MCF 10A (cell line): ENCODE measurements at regions not wholly inside any gene's neighbourhood (a gene's known extent, or its start where the extent isn't known, plus 50 kb on each side); places are given as distances from the start of the nearest gene placed in this dataset.

ENCODE experiments used
- BruUV-seq: library from RNA; stranded (reverse); fragments of 400-500 nt; replicated peaks from 2 replicates; lab custom pipeline; 2021; lab: Mats Ljungman, UMichigan
- CTCF ChIA-PET: fragments of 300-600 bp; sonication (Branson Sonifier 250); formaldehyde crosslinking; extraction: SDS; loops from one replicate; lab custom pipeline; 2021; ENCODE audit warnings: antibody characterized with exemption, inconsistent platforms; lab: Yijun Ruan, JAX
- POLR2A ChIA-PET: fragments of 300-600, 350-650 bp; sonication (Branson Sonifier 250); formaldehyde crosslinking; extraction: SDS; loops from one replicate; lab custom pipeline; 2020; ENCODE audit warnings: antibody characterized with exemption, inconsistent platforms; lab: Yijun Ruan, JAX
- DNase-seq: peaks from one replicate; pipeline ENCODE4 v3.0.0-alpha.2; 2018; ENCODE audit not compliant: unreplicated experiment
- H3K27ac Mint-ChIP-seq: one replicate; pipeline ENCODE4 v1.8.0; 2022; ENCODE audit warnings: mild to moderate bottlenecking, low read depth, mixed read lengths; ENCODE audit not compliant: unreplicated experiment
- H3K27me3 Mint-ChIP-seq: one replicate; pipeline ENCODE4 v1.8.0; 2022; ENCODE audit warnings: mixed read lengths; ENCODE audit not compliant: insufficient read depth, unreplicated experiment
- H3K36me3 Mint-ChIP-seq: one replicate; pipeline ENCODE4 v1.8.0; 2022; ENCODE audit warnings: mild to moderate bottlenecking, moderate library complexity, mixed read lengths; ENCODE audit not compliant: insufficient read depth, unreplicated experiment
- H3K4me1 Mint-ChIP-seq: one replicate; pipeline ENCODE4 v1.8.0; 2022; ENCODE audit warnings: mixed read lengths; ENCODE audit not compliant: insufficient read depth, unreplicated experiment
- H3K4me3 Mint-ChIP-seq: one replicate; pipeline ENCODE4 v1.8.0; 2022; ENCODE audit warnings: mild to moderate bottlenecking, moderate library complexity, mixed read lengths; ENCODE audit not compliant: unreplicated experiment
- H3K9me3 Mint-ChIP-seq: one replicate; pipeline ENCODE4 v1.8.0; 2022; ENCODE audit warnings: mixed read lengths; ENCODE audit not compliant: unreplicated experiment
- intact Hi-C: fragments of 100-400 bp; cut with micrococcal nuclease; formaldehyde crosslinking; loops from 2 replicates; pipeline ENCODE4 v1.14.1; 2022
- TF ChIP-seq, protein P1 (sequence below): fragments of 200-600 bp; IDR thresholded peaks from one replicate; pipeline ENCODE4 v1.8.0; 2022; ENCODE audit warnings: antibody characterized with exemption, mild to moderate bottlenecking; ENCODE audit not compliant: unreplicated experiment

DNA sequence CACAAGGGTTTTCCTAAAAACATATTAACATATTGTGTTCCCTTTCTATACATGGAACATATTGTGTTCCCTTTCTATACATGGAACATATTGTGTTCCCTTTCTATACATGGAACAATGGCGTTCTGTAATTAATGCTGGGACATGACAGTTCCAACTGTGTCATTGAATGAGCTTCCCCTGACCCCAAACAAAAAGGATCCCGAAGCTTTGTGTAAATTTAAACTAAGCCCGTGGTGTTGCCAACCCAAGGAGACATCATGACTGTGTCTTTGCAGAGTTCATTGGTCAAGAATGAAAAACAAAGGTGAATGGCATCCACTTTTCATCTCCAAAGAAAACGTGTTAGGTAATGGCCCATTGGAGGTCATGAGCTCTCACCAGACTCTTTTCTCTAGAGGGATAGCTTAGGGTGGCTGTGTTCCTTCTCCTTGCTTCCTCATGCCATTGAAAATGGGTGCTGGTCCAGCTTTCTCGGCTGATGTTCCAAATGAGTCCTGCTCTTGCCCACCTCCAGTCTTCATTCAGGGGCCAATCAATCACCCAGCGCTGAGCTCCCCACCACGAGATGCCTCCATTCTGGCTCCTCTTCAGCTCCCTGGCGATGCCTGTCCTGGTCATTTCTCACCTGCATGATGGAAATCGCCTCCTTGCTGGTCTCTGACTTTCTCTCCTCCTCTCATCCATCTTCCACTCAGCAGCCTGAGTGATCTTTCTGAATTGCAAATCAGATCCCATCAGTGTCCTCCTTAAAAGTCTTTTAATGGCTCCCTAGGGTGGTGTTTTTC is 156.1 kb downstream of the VRK1 start:
- no peaks in the 10 kb centered on the region for H3K9me3 Mint-ChIP-seq

DNA sequence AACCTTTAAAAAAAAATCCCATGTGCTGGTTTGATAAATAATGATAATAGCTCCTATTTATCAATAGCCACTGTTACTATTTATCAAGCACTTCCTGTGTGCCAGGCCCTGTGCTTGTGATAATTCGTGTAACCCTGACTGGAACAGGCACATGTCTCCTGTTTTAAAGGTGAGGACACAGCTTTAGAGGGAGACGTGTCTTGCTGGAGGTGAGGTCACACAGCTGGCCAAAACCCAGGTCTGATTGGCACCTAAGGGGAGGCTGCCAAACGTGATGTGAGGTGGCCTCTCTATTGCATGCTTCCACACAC is 156.6 kb downstream of the VRK1 start:
- intact Hi-C loops = no loop called here
- Mint-ChIP-seq H3K27me3 (no peaks in the 10 kb centered on the region), H3K9me3 (no peaks in the 10 kb centered on the region), H3K4me3 (no peak overlapping the region), H3K36me3 (no peaks in the 10 kb centered on the region), H3K27ac (no peak overlapping the region), H3K4me1 (peaks cover 6% of the 10 kb centered on the region)
- BruUV-seq = no TSS peak
- ChIA-PET CTCF (no interaction called here), POLR2A (no interaction called here)
- TF ChIP-seq, protein P1, sequence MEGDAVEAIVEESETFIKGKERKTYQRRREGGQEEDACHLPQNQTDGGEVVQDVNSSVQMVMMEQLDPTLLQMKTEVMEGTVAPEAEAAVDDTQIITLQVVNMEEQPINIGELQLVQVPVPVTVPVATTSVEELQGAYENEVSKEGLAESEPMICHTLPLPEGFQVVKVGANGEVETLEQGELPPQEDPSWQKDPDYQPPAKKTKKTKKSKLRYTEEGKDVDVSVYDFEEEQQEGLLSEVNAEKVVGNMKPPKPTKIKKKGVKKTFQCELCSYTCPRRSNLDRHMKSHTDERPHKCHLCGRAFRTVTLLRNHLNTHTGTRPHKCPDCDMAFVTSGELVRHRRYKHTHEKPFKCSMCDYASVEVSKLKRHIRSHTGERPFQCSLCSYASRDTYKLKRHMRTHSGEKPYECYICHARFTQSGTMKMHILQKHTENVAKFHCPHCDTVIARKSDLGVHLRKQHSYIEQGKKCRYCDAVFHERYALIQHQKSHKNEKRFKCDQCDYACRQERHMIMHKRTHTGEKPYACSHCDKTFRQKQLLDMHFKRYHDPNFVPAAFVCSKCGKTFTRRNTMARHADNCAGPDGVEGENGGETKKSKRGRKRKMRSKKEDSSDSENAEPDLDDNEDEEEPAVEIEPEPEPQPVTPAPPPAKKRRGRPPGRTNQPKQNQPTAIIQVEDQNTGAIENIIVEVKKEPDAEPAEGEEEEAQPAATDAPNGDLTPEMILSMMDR = no peak
- DNase-seq = no peak

More for the DNA sequence above, 156.1 kb downstream of the VRK1 start:
- BruUV-seq = no TSS peak
- DNase-seq = no peak
- Mint-ChIP-seq H3K27me3 (no peaks in the 10 kb centered on the region), H3K4me3 (no peak overlapping the region), H3K27ac (no peak overlapping the region), H3K36me3 (no peaks in the 10 kb centered on the region), H3K4me1 (peaks cover 6% of the 10 kb centered on the region)
- intact Hi-C loops = no loop called here
- POLR2A ChIA-PET = no interaction called here
- TF ChIP-seq, protein P1 = no peak
- CTCF ChIA-PET = no interaction called here

DNA sequence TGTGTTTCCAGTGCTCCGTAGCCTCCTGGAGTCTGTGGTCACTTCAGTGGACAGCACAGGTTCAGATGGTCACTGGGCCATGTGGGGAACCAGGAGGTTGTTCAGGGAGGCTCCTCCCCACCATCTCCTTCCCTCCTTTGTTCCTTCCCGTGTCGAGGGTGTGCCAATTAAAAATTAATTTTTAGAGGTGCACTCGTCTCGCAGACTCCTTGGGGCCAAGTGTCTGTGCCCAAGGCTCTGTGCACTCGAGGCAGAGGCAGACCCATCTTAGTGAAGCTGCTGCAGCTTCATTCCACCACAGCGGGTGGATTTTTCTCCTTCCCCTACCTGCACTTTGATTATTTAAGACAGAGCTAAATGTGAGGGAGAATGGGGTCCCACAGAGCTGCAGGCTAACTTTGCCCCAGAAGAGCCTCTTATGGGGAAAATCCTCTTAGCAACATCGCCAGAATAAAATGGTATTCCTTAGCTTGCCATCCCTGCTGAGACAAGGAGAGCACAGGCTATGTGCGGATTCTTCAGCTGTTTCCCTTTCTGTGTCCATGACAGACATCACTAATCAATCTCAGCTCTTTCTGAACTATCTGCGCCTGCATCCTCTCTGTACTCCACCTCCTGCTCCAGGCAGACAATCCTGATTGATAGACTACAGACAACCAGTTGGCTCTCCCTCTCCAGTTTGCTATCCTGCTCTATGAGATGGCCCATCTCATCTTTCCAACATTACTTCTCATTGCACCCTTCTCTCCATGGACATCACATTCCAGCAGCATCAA is 159.5 kb downstream of the VRK1 start:
- CTCF ChIA-PET = no interaction called here
- BruUV-seq = no TSS peak
- intact Hi-C loops = no loop called here

DNA sequence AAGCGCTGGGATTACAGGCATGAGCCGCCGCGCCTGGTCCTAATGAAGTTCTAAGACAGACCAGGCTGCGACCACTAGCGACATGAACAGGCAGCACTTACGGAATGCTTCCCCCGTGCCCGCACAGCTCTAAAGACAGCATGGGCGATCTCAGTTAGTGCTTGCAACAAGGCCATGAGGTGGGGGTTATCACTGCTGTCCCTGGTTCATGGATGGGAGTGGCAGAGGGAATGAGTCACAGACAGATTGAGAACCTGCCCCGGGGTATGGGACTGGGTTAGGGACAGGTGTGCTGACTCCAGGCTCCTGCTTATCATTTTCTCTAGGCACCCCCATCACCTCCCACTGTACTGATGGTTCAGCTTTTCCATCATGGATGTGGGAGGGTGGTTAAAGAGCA is 160.9 kb downstream of the VRK1 start:
- TF ChIP-seq, protein P1 = no peak
- no TSS peak for BruUV-seq
- H3K4me1 Mint-ChIP-seq = peaks cover 6% of the 10 kb centered on the region
- H3K27ac Mint-ChIP-seq = no peak overlapping the region
- H3K36me3 Mint-ChIP-seq = no peaks in the 10 kb centered on the region
- no peak overlapping the region for H3K4me3 Mint-ChIP-seq
- POLR2A ChIA-PET = no interaction called here
- no peaks in the 10 kb centered on the region for H3K27me3 Mint-ChIP-seq
- no peaks in the 10 kb centered on the region for H3K9me3 Mint-ChIP-seq
- CTCF ChIA-PET = no interaction called here
- intact Hi-C loops = no loop called here
- DNase-seq = peak; percentile 5

More for the DNA sequence above, 159.5 kb downstream of the VRK1 start:
- POLR2A ChIA-PET = no interaction called here
- H3K4me3 Mint-ChIP-seq = no peak overlapping the region
- H3K36me3 Mint-ChIP-seq = no peaks in the 10 kb centered on the region
- H3K27me3 Mint-ChIP-seq = no peaks in the 10 kb centered on the region
- no peak overlapping the region for H3K27ac Mint-ChIP-seq
- H3K9me3 Mint-ChIP-seq = no peaks in the 10 kb centered on the region
- H3K4me1 Mint-ChIP-seq = peaks cover 6% of the 10 kb centered on the region
- DNase-seq = no peak
- TF ChIP-seq, protein P1 = no peak
